MCF 10A (cell line): ENCODE measurements at regions not wholly inside any gene's neighbourhood (a gene's known extent, or its start where the extent isn't known, plus 50 kb on each side); places are given as distances from the start of the nearest gene placed in this dataset.

Experiments
- BruUV-seq: library from RNA; stranded (reverse); fragments of 400-500 nt; replicated peaks from 2 replicates; lab custom pipeline; 2021; lab: Mats Ljungman, UMichigan
- CTCF ChIA-PET: fragments of 300-600 bp; sonication (Branson Sonifier 250); formaldehyde crosslinking; extraction: SDS; loops from one replicate; lab custom pipeline; 2021; ENCODE audit warnings: antibody characterized with exemption, inconsistent platforms; lab: Yijun Ruan, JAX
- POLR2A ChIA-PET: fragments of 300-600, 350-650 bp; sonication (Branson Sonifier 250); formaldehyde crosslinking; extraction: SDS; loops from one replicate; lab custom pipeline; 2020; ENCODE audit warnings: antibody characterized with exemption, inconsistent platforms; lab: Yijun Ruan, JAX
- DNase-seq: peaks from one replicate; pipeline ENCODE4 v3.0.0-alpha.2; 2018; ENCODE audit not compliant: unreplicated experiment
- H3K27ac Mint-ChIP-seq: one replicate; pipeline ENCODE4 v1.8.0; 2022; ENCODE audit warnings: mild to moderate bottlenecking, low read depth, mixed read lengths; ENCODE audit not compliant: unreplicated experiment
- H3K27me3 Mint-ChIP-seq: one replicate; pipeline ENCODE4 v1.8.0; 2022; ENCODE audit warnings: mixed read lengths; ENCODE audit not compliant: insufficient read depth, unreplicated experiment
- H3K36me3 Mint-ChIP-seq: one replicate; pipeline ENCODE4 v1.8.0; 2022; ENCODE audit warnings: mild to moderate bottlenecking, moderate library complexity, mixed read lengths; ENCODE audit not compliant: insufficient read depth, unreplicated experiment
- H3K4me1 Mint-ChIP-seq: one replicate; pipeline ENCODE4 v1.8.0; 2022; ENCODE audit warnings: mixed read lengths; ENCODE audit not compliant: insufficient read depth, unreplicated experiment
- H3K4me3 Mint-ChIP-seq: one replicate; pipeline ENCODE4 v1.8.0; 2022; ENCODE audit warnings: mild to moderate bottlenecking, moderate library complexity, mixed read lengths; ENCODE audit not compliant: unreplicated experiment
- H3K9me3 Mint-ChIP-seq: one replicate; pipeline ENCODE4 v1.8.0; 2022; ENCODE audit warnings: mixed read lengths; ENCODE audit not compliant: unreplicated experiment
- CTCF ChIP-seq: fragments of 200-600 bp; IDR thresholded peaks from one replicate; pipeline ENCODE4 v1.8.0; 2022; ENCODE audit warnings: antibody characterized with exemption, mild to moderate bottlenecking; ENCODE audit not compliant: unreplicated experiment
- intact Hi-C: fragments of 100-400 bp; cut with micrococcal nuclease; formaldehyde crosslinking; loops from 2 replicates; pipeline ENCODE4 v1.14.1; 2022

- H3K4me1 Mint-ChIP-seq, result peaks cover 13% of the 10 kb centered on the region
- POLR2A ChIA-PET, result interaction anchor here (0.6 to 1.6 kb wide), 2 partner anchors 9 to 303 kb away, joined by 3 to 4 read pairs; no protein-coding TSS in a partner anchor
- TF ChIP-seq CTCF, result no peak
- intact Hi-C loops, result no loop called here
- CTCF ChIA-PET, result no interaction called here
- no peak for DNase-seq
- BruUV-seq, result no TSS peak
- H3K36me3 Mint-ChIP-seq, result peaks cover 47% of the 10 kb centered on the region
- H3K27ac Mint-ChIP-seq, result no peak overlapping the region
- H3K9me3 Mint-ChIP-seq, result no peaks in the 10 kb centered on the region
- no peaks in the 10 kb centered on the region for H3K27me3 Mint-ChIP-seq
- H3K4me3 Mint-ChIP-seq, result no peak overlapping the region
Measured at GRCh38 chr5:124642151-124642550, 104.3 kb downstream of the ZNF608 start.

GRCh38 chr5:124641154-124641792, 105.2 kb downstream of the ZNF608 start:
- DNase-seq, result no peak
- ChIA-PET POLR2A (interaction anchor here (0.5 to 1.3 kb wide), 2 partner anchors 42 to 597 kb away, joined by 3 read pairs; no protein-coding TSS in a partner anchor), CTCF (interaction anchor here (0.8 kb wide), 1 partner anchor 8 kb away, joined by 3 read pairs; no protein-coding TSS in a partner anchor)
- no peak overlapping the region for H3K4me3 Mint-ChIP-seq
- intact Hi-C loops, result no loop called here
- no peak overlapping the region for H3K27ac Mint-ChIP-seq
- no peaks in the 10 kb centered on the region for H3K9me3 Mint-ChIP-seq
- no peaks in the 10 kb centered on the region for H3K27me3 Mint-ChIP-seq
- TF ChIP-seq CTCF, result no peak
- peaks cover 38% of the 10 kb centered on the region for H3K36me3 Mint-ChIP-seq
- H3K4me1 Mint-ChIP-seq, result peaks cover 5% of the 10 kb centered on the region
- BruUV-seq, result no TSS peak

GRCh38 chr5:124639095-124639665, 107.3 kb downstream of the ZNF608 start:
- no TSS peak for BruUV-seq
- peaks cover 29% of the 10 kb centered on the region for H3K36me3 Mint-ChIP-seq
- H3K27me3 Mint-ChIP-seq, result no peaks in the 10 kb centered on the region
- POLR2A ChIA-PET, result interaction anchor here (1.6 kb wide), 1 partner anchor 14 kb away, joined by 3 read pairs; no protein-coding TSS in a partner anchor
- CTCF ChIA-PET, result interaction anchor here (0.7 to 0.8 kb wide), 2 partner anchors 13 to 38 kb away, joined by 3 read pairs; no protein-coding TSS in a partner anchor
- no peak for TF ChIP-seq CTCF
- intact Hi-C loops, result no loop called here
- H3K27ac Mint-ChIP-seq, result no peak overlapping the region
- no peak for DNase-seq
- H3K4me3 Mint-ChIP-seq, result no peak overlapping the region
- peaks cover 15% of the 10 kb centered on the region for H3K4me1 Mint-ChIP-seq
- H3K9me3 Mint-ChIP-seq, result no peaks in the 10 kb centered on the region

- Mint-ChIP-seq H3K4me1 (peaks cover 17% of the 10 kb centered on the region), H3K4me3 (no peak overlapping the region), H3K27me3 (no peaks in the 10 kb centered on the region), H3K27ac (no peak overlapping the region), H3K36me3 (peaks cover 11% of the 10 kb centered on the region), H3K9me3 (no peaks in the 10 kb centered on the region)
- no peak for TF ChIP-seq CTCF
- BruUV-seq, result no TSS peak
- ChIA-PET CTCF (no interaction called here), POLR2A (no interaction called here)
- intact Hi-C loops, result no loop called here
- no peak for DNase-seq
Measured at GRCh38 chr5:124637011-124637410, 109.4 kb downstream of the ZNF608 start.
